AG04449 (cell line): ENCODE measurements at regions not wholly inside any gene's neighbourhood (a gene's known extent, or its start where the extent isn't known, plus 50 kb on each side); places are given as distances from the start of the nearest gene placed in this dataset.

Experiments
- CTCF ChIA-PET: fragments of 350-600 bp; formaldehyde crosslinking; extraction: SDS; loops from one replicate; lab custom pipeline; 2021; ENCODE audit warnings: antibody characterized with exemption; lab: Yijun Ruan, JAX
- POLR2A ChIA-PET: fragments of 400-600, 350-600 bp; formaldehyde crosslinking; extraction: SDS; loops from one replicate; lab custom pipeline; 2020; ENCODE audit warnings: antibody characterized with exemption, inconsistent platforms; lab: Yijun Ruan, JAX
- DNase-seq: peaks from one replicate; pipeline ENCODE4 v3.0.0-alpha.2; 2010; ENCODE audit warnings: low read depth, low spot score
- H3K4me3 ChIP-seq: 2 replicates; pipeline ENCODE4 v1.5.1; 2011; ENCODE audit warnings: low read depth, mild to moderate bottlenecking, control low read depth, low read length
- TF ChIP-seq, protein P1 (sequence below): IDR thresholded peaks from one replicate; pipeline ENCODE4 v1.5.1; 2011; ENCODE audit warnings: mild to moderate bottlenecking, moderate library complexity, low read length, control low read depth, inconsistent platforms; ENCODE audit not compliant: insufficient read depth; ENCODE audit errors: missing control alignments

DNA sequence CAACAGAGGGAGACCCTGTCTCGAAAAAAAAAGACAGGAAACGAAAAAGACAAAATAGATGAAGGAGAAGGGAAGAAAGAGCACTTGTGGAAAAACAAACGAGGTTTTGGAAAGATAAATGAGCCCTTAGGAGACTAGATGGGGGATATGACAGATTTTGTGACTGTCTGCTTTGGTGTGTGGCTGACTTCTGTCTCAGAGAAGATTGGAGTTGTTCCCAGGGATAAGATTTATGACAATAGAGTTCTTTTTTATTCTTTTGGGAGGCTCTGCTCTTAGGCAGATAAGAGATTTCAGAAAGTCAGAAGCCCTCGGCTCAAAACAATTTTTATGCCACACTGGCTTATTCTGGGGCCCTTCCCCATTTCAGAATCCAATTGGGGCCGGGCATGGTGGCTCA lies 73.9 kb upstream of the ATF7IP2 start:
- ChIA-PET POLR2A (no interaction called here), CTCF (no interaction called here)
- TF ChIP-seq, protein P1, sequence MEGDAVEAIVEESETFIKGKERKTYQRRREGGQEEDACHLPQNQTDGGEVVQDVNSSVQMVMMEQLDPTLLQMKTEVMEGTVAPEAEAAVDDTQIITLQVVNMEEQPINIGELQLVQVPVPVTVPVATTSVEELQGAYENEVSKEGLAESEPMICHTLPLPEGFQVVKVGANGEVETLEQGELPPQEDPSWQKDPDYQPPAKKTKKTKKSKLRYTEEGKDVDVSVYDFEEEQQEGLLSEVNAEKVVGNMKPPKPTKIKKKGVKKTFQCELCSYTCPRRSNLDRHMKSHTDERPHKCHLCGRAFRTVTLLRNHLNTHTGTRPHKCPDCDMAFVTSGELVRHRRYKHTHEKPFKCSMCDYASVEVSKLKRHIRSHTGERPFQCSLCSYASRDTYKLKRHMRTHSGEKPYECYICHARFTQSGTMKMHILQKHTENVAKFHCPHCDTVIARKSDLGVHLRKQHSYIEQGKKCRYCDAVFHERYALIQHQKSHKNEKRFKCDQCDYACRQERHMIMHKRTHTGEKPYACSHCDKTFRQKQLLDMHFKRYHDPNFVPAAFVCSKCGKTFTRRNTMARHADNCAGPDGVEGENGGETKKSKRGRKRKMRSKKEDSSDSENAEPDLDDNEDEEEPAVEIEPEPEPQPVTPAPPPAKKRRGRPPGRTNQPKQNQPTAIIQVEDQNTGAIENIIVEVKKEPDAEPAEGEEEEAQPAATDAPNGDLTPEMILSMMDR = no peak
- no peak for DNase-seq
- no peak overlapping the region for H3K4me3 ChIP-seq

DNA sequence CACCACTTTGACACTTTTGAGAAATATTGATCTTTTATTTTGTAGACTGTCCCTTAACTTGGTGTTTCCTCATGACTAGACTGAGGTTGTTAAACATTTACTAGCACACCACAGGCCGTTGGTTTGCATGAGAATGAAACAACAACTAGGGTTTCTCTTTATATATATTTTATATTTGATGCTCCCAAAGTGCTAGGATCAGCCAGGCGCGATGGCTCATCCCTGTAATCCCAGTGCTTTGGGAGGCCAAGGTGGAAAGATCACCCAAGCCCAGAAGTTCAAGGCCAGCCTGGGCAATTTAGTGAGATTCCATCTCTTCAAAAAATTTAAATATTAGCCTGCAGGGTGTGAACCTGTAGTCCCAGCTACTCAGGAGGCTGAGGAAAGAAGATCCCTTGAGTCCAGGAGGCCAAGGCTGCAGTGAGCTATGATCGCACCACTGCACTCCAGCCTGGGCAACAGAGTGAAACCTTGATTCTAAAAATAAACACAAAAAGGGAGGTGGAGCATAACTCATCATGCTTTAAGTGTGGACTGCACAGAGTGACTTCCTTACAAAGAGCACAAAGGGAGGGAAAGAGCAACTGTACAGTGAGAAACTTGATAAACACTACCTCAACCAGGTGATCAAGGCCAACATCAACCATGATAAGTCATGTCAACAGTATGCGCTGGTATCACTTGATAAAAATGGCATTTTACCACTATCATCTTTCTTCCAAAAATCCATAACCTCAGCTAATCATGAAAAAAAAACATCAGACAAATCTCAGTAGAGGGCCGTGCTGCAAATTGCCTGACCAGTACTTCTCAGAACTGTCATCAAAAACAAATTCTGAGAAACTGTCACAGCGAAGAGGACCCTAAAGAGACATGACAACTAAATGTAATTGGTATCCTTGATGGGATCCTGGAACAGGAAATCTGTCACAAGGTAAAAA lies 72.8 kb upstream of the ATF7IP2 start:
- DNase-seq = no peak
- POLR2A ChIA-PET = no interaction called here
- H3K4me3 ChIP-seq = no peak overlapping the region
- CTCF ChIA-PET = interaction anchor here (2.8 kb wide), 1 partner anchor 197 kb away, joined by 21 read pairs; no protein-coding TSS in a partner anchor
- TF ChIP-seq, protein P1 = no peak

DNA sequence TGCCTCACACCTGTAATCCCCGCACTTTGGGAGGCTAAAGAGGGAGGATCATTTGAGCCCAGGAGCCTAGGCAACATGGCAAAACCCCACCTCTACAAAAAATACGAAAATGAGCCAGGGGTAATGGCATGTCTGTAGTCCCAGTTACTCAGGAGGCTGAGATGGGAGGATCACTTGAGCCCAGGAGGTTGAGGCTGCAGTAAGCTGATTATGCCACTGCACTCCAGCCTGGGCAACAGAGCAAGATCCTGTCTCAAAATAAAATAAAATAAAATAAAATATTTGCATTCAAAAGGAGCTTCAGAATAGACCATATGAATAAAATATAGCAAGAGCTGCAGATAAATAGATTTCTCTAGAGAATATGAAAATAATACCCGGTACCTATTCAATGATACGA lies 71.5 kb upstream of the ATF7IP2 start:
- DNase-seq = no peak
- ChIA-PET CTCF (interaction anchor here (0.9 to 2.8 kb wide), 5 partner anchors 13 to 423 kb away, joined by 3 to 21 read pairs (median 4); no protein-coding TSS in a partner anchor), POLR2A (no interaction called here)
- TF ChIP-seq, protein P1 = no peak
- no peak overlapping the region for H3K4me3 ChIP-seq

DNA sequence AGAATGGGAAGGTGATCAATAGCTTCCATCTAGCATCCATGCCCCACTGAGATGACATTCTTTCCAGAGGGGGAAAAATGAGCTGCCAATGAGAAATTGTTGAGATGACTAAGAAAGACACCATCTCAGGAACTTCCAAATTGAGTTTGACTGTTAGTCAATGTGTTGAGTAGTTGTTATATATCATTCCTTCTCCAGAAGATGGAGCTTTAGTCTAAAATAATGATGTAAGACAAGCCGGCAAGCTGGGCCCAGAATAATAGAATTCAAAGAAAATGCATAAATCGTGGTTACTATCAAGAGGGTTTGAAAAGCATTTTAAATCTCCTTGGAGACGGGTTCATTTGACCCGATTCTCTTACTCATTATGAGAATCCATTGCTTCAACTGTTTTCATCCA lies 71.0 kb upstream of the ATF7IP2 start:
- DNase-seq = no peak
- TF ChIP-seq, protein P1 = no peak
- ChIA-PET POLR2A (no interaction called here), CTCF (interaction anchor here (0.9 to 2.8 kb wide), 5 partner anchors 13 to 423 kb away, joined by 3 to 21 read pairs (median 4); no protein-coding TSS in a partner anchor)
- no peak overlapping the region for H3K4me3 ChIP-seq

DNA sequence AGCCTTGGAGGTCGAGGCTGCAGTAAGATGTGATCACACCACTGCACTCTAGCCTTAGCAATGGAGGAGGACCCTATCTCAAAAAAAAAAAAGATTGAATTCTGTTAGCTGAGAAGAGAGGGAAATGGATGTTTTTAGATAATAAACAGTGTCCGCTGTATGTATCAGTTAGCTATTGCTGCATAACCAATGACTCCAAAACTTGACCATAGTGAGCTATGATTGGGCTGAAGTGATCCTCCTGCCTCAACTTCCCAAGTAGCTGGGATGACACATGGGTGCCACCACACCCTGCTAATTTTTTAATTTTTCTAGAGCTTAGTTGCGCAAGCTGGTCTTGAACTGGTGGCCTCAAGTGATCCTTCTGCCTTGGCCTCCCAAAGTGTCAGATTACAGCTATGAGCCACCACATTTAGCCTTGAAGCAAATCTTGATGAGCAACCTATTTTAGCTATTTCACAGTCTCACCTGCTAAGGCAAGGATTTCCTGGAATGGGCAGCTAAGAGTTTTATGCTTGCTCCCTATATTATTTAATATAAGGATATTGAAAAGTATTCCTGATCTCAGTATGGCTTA lies 68.3 kb upstream of the ATF7IP2 start:
- POLR2A ChIA-PET = interaction anchor here (0.7 kb wide), 1 partner anchor 8 kb away, joined by 4 read pairs; no protein-coding TSS in a partner anchor
- DNase-seq = no peak
- TF ChIP-seq, protein P1 = no peak

More for the DNA sequence above, 68.3 kb upstream of the ATF7IP2 start:
- no peak overlapping the region for H3K4me3 ChIP-seq
- CTCF ChIA-PET = interaction anchor here (1.2 to 2.0 kb wide), 2 partner anchors 192 to 419 kb away, joined by 4 to 8 read pairs; no protein-coding TSS in a partner anchor
